IMR-90 (cell line): ENCODE measurements at regions not wholly inside any gene's neighbourhood (a gene's known extent, or its start where the extent isn't known, plus 50 kb on each side); places are given as distances from the start of the nearest gene placed in this dataset.

Experiments used
- BHLHE40 ChIP-seq: fragments of 150-350 bp; IDR thresholded peaks from 2 replicates; pipeline ENCODE4 v1.6.1; 2016; ENCODE audit warnings: mild to moderate bottlenecking, low read depth, low read length
- CEBPB ChIP-seq: IDR thresholded peaks from 2 replicates; pipeline ENCODE4 v1.6.1; 2012; ENCODE audit warnings: low read depth, low read length, improper control_type of control experiment
- CTCF ChIP-seq: conservative IDR thresholded peaks from 2 replicates; pipeline ENCODE4 v1.5.1; 2012; ENCODE audit warnings: mild to moderate bottlenecking, low read depth, low read length, improper control_type of control experiment
- FOS ChIP-seq: fragments of 150-350 bp; IDR thresholded peaks from 2 replicates; pipeline ENCODE4 v1.6.1; 2016; ENCODE audit warnings: low read depth, low read length

DNA sequence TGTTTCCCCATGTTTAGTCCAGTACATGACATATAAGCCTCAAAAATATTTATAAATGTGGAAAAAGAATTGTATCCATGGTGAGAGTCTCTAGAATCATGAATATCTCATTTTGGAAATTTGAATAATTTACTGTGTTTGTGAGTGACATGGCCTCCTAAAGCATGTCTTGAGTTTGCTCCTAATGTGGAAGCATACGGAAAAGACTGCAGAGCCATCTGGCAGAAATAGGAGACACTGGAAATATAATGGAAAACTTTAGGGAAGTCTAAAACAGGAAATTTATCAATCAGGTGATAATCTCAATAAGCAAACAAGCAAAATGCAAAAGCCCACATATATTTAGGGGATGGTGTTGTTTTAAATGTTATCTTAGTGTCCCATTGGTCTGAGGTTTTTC is 465.0 kb downstream of the TDRD3 start:
- no peak for TF ChIP-seq CTCF
- no peak for TF ChIP-seq CEBPB
- TF ChIP-seq FOS, result no peak
- TF ChIP-seq BHLHE40, result no peak
